ENCODE measurements at regions not wholly inside any gene's neighbourhood (a gene's known extent, or its start where the extent isn't known, plus 50 kb on each side); places are given as distances from the start of the nearest gene placed in this dataset.
"Not testable (repeated sequence)": the region's sequence is repeated elsewhere in the genome, so short reads cannot be mapped to it uniquely, and the experiment has no call there.

- CTCF ChIA-PET, result no interaction called here
- no peaks in the 10 kb centered on the region for H3K27me3 Mint-ChIP-seq
- H3K4me3 Mint-ChIP-seq, result no peak overlapping the region
- no peaks in the 10 kb centered on the region for H3K4me1 Mint-ChIP-seq
- DNase-seq, result no peak
- H3K27ac Mint-ChIP-seq, result no peak overlapping the region
- peaks cover 17% of the 10 kb centered on the region for H3K9me3 Mint-ChIP-seq
- no peaks in the 10 kb centered on the region for H3K36me3 Mint-ChIP-seq (ENCODE audit: low read depth)
- POLR2A ChIA-PET, result no interaction called here
Measured at GRCh38 chr2:13681936-13682335, 950.6 kb upstream of the LRATD1 start.

- ChIA-PET CTCF (no interaction called here), POLR2A (no interaction called here)
- H3K27me3 Mint-ChIP-seq, result no peaks in the 10 kb centered on the region
- no peak for DNase-seq
- no peaks in the 10 kb centered on the region for H3K36me3 Mint-ChIP-seq (ENCODE audit: low read depth)
- H3K27ac Mint-ChIP-seq, result no peak overlapping the region
- no peaks in the 10 kb centered on the region for H3K4me1 Mint-ChIP-seq
- H3K9me3 Mint-ChIP-seq, result peaks cover 15% of the 10 kb centered on the region
- H3K4me3 Mint-ChIP-seq, result no peak overlapping the region
Measured at GRCh38 chr2:13682540-13683272, 949.8 kb upstream of the LRATD1 start.

- Mint-ChIP-seq H3K4me1 (no peaks in the 10 kb centered on the region), H3K27ac (no peak overlapping the region)
- CTCF ChIA-PET, result no interaction called here
Measured at GRCh38 chr2:13686262-13686661, 946.3 kb upstream of the LRATD1 start.

GRCh38 chr2:13694673-13695072, 937.8 kb upstream of the LRATD1 start:
- POLR2A ChIA-PET, result no interaction called here
- no peak for DNase-seq
- no peak overlapping the region for H3K4me3 Mint-ChIP-seq
- H3K9me3 Mint-ChIP-seq, result peaks cover 2% of the 10 kb centered on the region
- H3K27ac Mint-ChIP-seq, result no peak overlapping the region
- H3K27me3 Mint-ChIP-seq, result no peaks in the 10 kb centered on the region
- no peaks in the 10 kb centered on the region for H3K36me3 Mint-ChIP-seq (ENCODE audit: low read depth)
- CTCF ChIA-PET, result no interaction called here
- no peaks in the 10 kb centered on the region for H3K4me1 Mint-ChIP-seq

More at GRCh38 chr2:13686262-13686661, 946.3 kb upstream of the LRATD1 start:
- peaks cover 12% of the 10 kb centered on the region for H3K9me3 Mint-ChIP-seq
- no peak overlapping the region for H3K4me3 Mint-ChIP-seq
- no peak for DNase-seq
- POLR2A ChIA-PET, result no interaction called here
- H3K27me3 Mint-ChIP-seq, result no peaks in the 10 kb centered on the region
- H3K36me3 Mint-ChIP-seq (ENCODE audit: low read depth), result no peaks in the 10 kb centered on the region

GRCh38 chr2:13696601-13697000, 935.9 kb upstream of the LRATD1 start:
- Mint-ChIP-seq H3K4me1 (no peaks in the 10 kb centered on the region), H3K36me3 (ENCODE audit: low read depth) (no peaks in the 10 kb centered on the region), H3K27me3 (no peaks in the 10 kb centered on the region), H3K4me3 (no peak overlapping the region), H3K27ac (no peak overlapping the region), H3K9me3 (peaks cover 2% of the 10 kb centered on the region)
- ChIA-PET CTCF (no interaction called here), POLR2A (no interaction called here)
- DNase-seq, result no peak

- DNase-seq, result no peak
- Mint-ChIP-seq H3K27ac (no peak overlapping the region), H3K9me3 (no peaks in the 10 kb centered on the region), H3K27me3 (no peaks in the 10 kb centered on the region), H3K4me3 (no peak overlapping the region), H3K4me1 (no peaks in the 10 kb centered on the region), H3K36me3 (ENCODE audit: low read depth) (no peaks in the 10 kb centered on the region)
- POLR2A ChIA-PET, result no interaction called here
- CTCF ChIA-PET, result no interaction called here
Measured at GRCh38 chr2:13698847-13699246, 933.7 kb upstream of the LRATD1 start.

- H3K9me3 Mint-ChIP-seq; H3K4me1 Mint-ChIP-seq; CTCF ChIA-PET; H3K27ac Mint-ChIP-seq; POLR2A ChIA-PET; DNase-seq; H3K36me3 Mint-ChIP-seq (ENCODE audit: low read depth); H3K4me3 Mint-ChIP-seq; H3K27me3 Mint-ChIP-seq: not testable (repeated sequence)
Measured at GRCh38 chr2:13699939-13700338, 932.6 kb upstream of the LRATD1 start.

- H3K4me1 Mint-ChIP-seq, result no peaks in the 10 kb centered on the region
- CTCF ChIA-PET, result no interaction called here
- DNase-seq, result no peak
- H3K9me3 Mint-ChIP-seq, result peaks cover 4% of the 10 kb centered on the region
- H3K27ac Mint-ChIP-seq, result no peak overlapping the region
- H3K27me3 Mint-ChIP-seq, result no peaks in the 10 kb centered on the region
- POLR2A ChIA-PET, result no interaction called here
- no peaks in the 10 kb centered on the region for H3K36me3 Mint-ChIP-seq (ENCODE audit: low read depth)
- no peak overlapping the region for H3K4me3 Mint-ChIP-seq
Measured at GRCh38 chr2:13711154-13711553, 921.4 kb upstream of the LRATD1 start.

- Mint-ChIP-seq H3K4me1 (no peaks in the 10 kb centered on the region), H3K9me3 (peaks cover 4% of the 10 kb centered on the region), H3K4me3 (no peak overlapping the region), H3K27ac (no peak overlapping the region), H3K27me3 (no peaks in the 10 kb centered on the region), H3K36me3 (ENCODE audit: low read depth) (no peaks in the 10 kb centered on the region)
- no peak for DNase-seq
- CTCF ChIA-PET, result no interaction called here
- POLR2A ChIA-PET, result no interaction called here
Measured at GRCh38 chr2:13714466-13714865, 918.1 kb upstream of the LRATD1 start.

- Mint-ChIP-seq H3K27me3 (no peaks in the 10 kb centered on the region), H3K27ac (no peak overlapping the region), H3K36me3 (ENCODE audit: low read depth) (no peaks in the 10 kb centered on the region), H3K9me3 (peaks cover 4% of the 10 kb centered on the region), H3K4me1 (no peaks in the 10 kb centered on the region), H3K4me3 (no peak overlapping the region)
- no peak for DNase-seq
- CTCF ChIA-PET, result no interaction called here
- POLR2A ChIA-PET, result no interaction called here
Measured at GRCh38 chr2:13725945-13726344, 906.6 kb upstream of the LRATD1 start.

- no peak for DNase-seq
- POLR2A ChIA-PET, result no interaction called here
- Mint-ChIP-seq H3K27ac (no peak overlapping the region), H3K9me3 (peaks cover 23% of the 10 kb centered on the region), H3K4me3 (no peak overlapping the region), H3K36me3 (ENCODE audit: low read depth) (no peaks in the 10 kb centered on the region), H3K4me1 (no peaks in the 10 kb centered on the region), H3K27me3 (no peaks in the 10 kb centered on the region)
- CTCF ChIA-PET, result no interaction called here
Measured at GRCh38 chr2:13745330-13745729, 887.2 kb upstream of the LRATD1 start.

GRCh38 chr2:13751955-13752354, 880.6 kb upstream of the LRATD1 start:
- no peaks in the 10 kb centered on the region for H3K4me1 Mint-ChIP-seq

GRCh38 chr2:13758412-13758811, 874.1 kb upstream of the LRATD1 start:
- Mint-ChIP-seq H3K27me3 (no peaks in the 10 kb centered on the region), H3K4me1 (no peaks in the 10 kb centered on the region), H3K27ac (no peak overlapping the region), H3K36me3 (ENCODE audit: low read depth) (no peaks in the 10 kb centered on the region), H3K9me3 (no peaks in the 10 kb centered on the region), H3K4me3 (no peak overlapping the region)
- POLR2A ChIA-PET, result no interaction called here
- no peak for DNase-seq
- CTCF ChIA-PET, result no interaction called here

More at GRCh38 chr2:13751955-13752354, 880.6 kb upstream of the LRATD1 start:
- Mint-ChIP-seq H3K27ac (no peak overlapping the region), H3K36me3 (ENCODE audit: low read depth) (no peaks in the 10 kb centered on the region), H3K9me3 (peaks cover 13% of the 10 kb centered on the region), H3K4me3 (no peak overlapping the region), H3K27me3 (no peaks in the 10 kb centered on the region)
- POLR2A ChIA-PET, result no interaction called here
- no peak for DNase-seq
- CTCF ChIA-PET, result no interaction called here

- peaks cover under 1% of the 10 kb centered on the region for H3K9me3 Mint-ChIP-seq
- CTCF ChIA-PET, result no interaction called here
- POLR2A ChIA-PET, result no interaction called here
- H3K27me3 Mint-ChIP-seq, result no peaks in the 10 kb centered on the region
- H3K36me3 Mint-ChIP-seq (ENCODE audit: low read depth), result no peaks in the 10 kb centered on the region
- H3K4me1 Mint-ChIP-seq, result no peaks in the 10 kb centered on the region
- H3K4me3 Mint-ChIP-seq, result no peak overlapping the region
- no peak overlapping the region for H3K27ac Mint-ChIP-seq
- no peak for DNase-seq
Measured at GRCh38 chr2:13768274-13768673, 864.2 kb upstream of the LRATD1 start.

Measured in activated CD4-positive, alpha-beta T cell treated with anti-CD3 and anti-CD28 coated beads, Interleukin-2, amount 10 ng/mL, durations not matched to agents 7 days and 5 days (primary cell).